ENCODE measurements at regions not wholly inside any gene's neighbourhood (a gene's known extent, or its start where the extent isn't known, plus 50 kb on each side); places are given as distances from the start of the nearest gene placed in this dataset.

DNA sequence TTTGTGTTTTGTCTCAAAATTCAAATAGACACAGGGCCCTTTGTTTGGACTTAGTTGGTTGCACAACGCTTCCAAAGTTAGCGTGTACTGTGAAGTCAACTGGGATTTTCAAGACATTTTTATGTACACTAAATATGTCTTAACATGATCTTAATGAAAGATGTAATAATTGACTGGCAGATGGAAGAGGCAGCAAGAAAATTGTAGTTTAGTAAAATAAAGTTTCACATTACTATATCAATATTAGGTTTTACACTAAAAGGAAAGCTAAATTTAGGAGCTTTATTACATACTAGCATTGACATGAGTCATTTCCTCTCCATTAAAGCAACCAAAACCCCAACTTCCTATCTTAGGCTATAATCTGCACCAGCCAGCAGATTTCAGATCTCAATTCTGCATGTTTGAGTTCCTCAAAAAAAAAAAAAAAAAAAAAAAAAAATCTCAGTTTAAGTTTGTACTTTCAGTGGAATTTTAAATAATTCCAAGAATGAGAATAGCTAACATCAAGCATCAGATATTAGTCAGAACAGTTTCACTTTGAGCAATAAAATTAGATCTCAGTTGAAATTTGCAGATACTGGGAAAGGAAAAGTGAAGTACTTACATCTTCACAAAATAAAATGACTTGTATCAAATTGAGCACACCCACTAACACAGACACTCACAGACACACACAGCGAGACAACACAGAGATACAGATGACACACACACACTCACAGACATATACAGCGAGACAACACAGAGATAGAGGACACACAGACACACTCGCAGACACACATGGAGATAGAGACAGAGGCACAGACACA is 346.6 kb upstream of the KLF6 start:
- peak in 1 of 2 donors; percentile 39 for DNase-seq (ENCODE audit: low spot score in 2 of 2)
- Mint-ChIP-seq H3K9me3 (peaks cover 1% of the 10 kb centered on the region), H3K4me1 (peaks cover 36% of the 10 kb centered on the region), H3K36me3 (no peaks in the 10 kb centered on the region), H3K4me3 (no peak overlapping the region), H3K27ac (no peak overlapping the region), H3K27me3 (no peaks in the 10 kb centered on the region)
- peak; percentile 77 for ATAC-seq (ENCODE audit: low read depth)

DNA sequence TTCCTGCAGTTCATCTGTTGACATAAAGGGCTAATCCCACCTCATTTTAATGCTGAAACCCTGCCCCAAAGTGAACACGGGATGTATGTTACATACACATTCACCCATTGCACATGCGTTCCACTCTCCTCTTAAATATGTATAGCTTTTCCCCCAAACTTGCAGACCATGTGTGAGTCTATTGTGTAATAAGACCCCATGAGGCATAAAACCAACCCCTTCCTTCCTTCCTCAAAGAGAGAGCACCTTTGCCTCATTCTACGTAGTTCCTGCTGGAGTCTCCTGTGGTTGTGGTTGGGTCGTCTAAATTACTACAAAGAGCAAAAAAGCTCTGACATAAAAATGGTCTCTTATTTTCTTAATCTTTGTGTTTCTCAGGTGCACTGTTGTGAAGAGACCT is 345.7 kb upstream of the KLF6 start:
- peak; percentile 51 for ATAC-seq (ENCODE audit: low read depth)

DNA sequence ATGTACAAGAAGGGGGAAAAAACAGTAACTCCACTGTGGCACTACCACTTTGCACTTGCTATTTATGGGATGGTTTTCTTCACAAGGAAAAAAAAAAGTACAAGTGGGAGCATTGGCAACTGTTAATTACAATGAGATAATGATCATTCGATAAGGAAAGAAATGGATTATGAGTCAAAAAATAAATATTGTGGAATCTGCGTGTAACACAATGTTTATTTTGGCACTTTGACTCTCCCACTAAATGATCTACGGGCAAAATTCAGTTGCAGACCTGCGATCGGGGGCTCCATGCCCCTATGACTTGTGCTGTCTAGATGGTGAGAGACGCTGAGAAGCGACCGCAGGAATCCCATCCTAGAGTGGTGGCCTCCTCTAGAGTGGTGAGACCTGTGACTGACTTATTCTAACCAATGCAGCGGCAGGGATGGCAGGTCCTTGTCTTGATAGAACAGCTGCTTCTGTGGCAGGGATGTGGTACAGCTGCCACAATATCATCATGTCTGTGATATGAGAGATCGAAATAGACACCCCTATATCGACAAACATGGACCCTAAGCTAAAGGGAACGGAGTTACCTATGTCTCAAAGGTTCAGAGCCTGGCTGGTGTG is 345.0 kb upstream of the KLF6 start:
- ATAC-seq (ENCODE audit: low read depth) (no peak), DNase-seq (ENCODE audit: low spot score in 2 of 2) (no peak)
- Mint-ChIP-seq H3K4me3 (no peak overlapping the region), H3K36me3 (no peaks in the 10 kb centered on the region), H3K27ac (no peak overlapping the region), H3K9me3 (peaks cover 1% of the 10 kb centered on the region), H3K4me1 (peaks cover 21% of the 10 kb centered on the region), H3K27me3 (no peaks in the 10 kb centered on the region)

More for the DNA sequence above, 345.7 kb upstream of the KLF6 start:
- peaks cover 1% of the 10 kb centered on the region for H3K9me3 Mint-ChIP-seq
- no peak for DNase-seq (ENCODE audit: low spot score in 2 of 2)
- H3K4me3 Mint-ChIP-seq: no peak overlapping the region
- H3K27me3 Mint-ChIP-seq: no peaks in the 10 kb centered on the region
- H3K4me1 Mint-ChIP-seq: peaks cover 28% of the 10 kb centered on the region
- no peaks in the 10 kb centered on the region for H3K36me3 Mint-ChIP-seq
- H3K27ac Mint-ChIP-seq: no peak overlapping the region

GRCh38 chr10:4127518-4128315 is 342.7 kb upstream of the KLF6 start:
- DNase-seq (ENCODE audit: low spot score in 2 of 2) (peak; percentile 30 to 57), ATAC-seq (ENCODE audit: low read depth) (peak; percentile 86)
- H3K4me1 Mint-ChIP-seq: peaks cover 18% of the 10 kb centered on the region
- H3K4me3 Mint-ChIP-seq: no peak overlapping the region
- H3K27me3 Mint-ChIP-seq: no peaks in the 10 kb centered on the region
- no peak overlapping the region for H3K27ac Mint-ChIP-seq
- H3K36me3 Mint-ChIP-seq: no peaks in the 10 kb centered on the region
- H3K9me3 Mint-ChIP-seq: peaks cover 1% of the 10 kb centered on the region

DNA sequence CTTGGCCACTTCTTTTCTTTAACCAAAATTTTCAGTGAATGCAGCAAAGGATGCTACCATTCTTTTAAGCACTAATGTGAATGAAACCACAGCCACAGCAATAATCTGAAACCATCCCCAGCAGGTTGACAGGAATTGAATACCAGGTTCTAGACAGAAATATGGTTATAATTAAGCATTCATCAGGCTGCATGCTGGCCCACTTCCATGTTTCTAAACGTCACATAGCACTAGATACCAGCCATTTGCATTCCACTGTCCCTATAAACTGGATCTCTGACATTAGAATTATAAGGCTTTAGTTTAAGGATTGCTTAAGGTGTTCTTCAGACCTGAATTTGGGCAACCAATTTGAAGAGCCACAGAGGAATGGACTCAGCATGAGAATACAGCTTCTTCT is 340.8 kb upstream of the KLF6 start:
- ATAC-seq (ENCODE audit: low read depth) (no peak), DNase-seq (ENCODE audit: low spot score in 2 of 2) (no peak)
- Mint-ChIP-seq H3K4me3 (no peak overlapping the region), H3K4me1 (peaks cover 22% of the 10 kb centered on the region), H3K9me3 (peaks cover 1% of the 10 kb centered on the region), H3K36me3 (no peaks in the 10 kb centered on the region), H3K27me3 (no peaks in the 10 kb centered on the region), H3K27ac (no peak overlapping the region)

DNA sequence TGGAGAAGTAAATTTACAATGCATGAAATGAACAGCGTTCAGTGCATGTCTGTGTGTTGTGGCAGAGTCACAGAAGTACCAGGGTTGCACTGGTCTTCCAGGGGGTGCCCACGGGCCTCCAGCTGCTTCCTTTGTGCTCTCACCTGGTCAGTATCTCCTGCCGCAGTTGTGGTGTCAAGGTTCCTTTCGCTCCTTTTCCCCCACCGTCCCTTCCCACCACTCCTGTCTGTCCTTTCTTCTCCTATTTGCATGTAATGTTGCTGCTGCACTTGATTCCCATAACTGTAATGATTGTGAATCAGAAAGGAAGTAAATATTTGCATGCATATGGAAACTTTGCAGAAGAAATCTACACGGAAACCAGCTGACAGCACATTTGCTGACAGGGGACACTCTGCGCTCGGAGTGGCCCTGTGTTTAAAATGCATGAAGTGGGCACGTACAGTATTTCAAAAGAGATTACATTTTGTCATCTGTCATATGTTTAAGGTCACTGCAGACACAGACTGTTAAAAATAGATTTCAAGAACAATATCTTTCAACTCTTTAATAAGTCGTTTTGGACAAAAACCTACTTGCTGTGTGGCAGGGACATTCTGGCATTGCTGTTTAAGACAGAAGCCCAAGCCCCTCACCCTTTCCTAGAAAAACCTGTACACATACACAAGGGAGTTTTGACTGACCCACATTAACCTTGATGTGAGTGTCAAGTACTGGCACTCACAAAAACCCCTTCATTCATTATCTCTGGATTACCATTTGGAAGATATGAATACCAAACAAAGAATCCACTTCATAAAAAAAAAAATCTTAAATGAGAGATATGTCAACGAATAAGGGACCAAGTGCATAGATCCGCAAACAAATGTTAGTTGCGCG is 336.7 kb upstream of the KLF6 start:
- H3K4me3 Mint-ChIP-seq: peak overlapping the region; percentile 84
- no peaks in the 10 kb centered on the region for H3K27me3 Mint-ChIP-seq
- peak overlapping the region; percentile 65 for H3K27ac Mint-ChIP-seq
- DNase-seq (ENCODE audit: low spot score in 2 of 2) (no peak), ATAC-seq (ENCODE audit: low read depth) (peak; percentile 61)
- peaks cover 15% of the 10 kb centered on the region for H3K4me1 Mint-ChIP-seq
- peaks cover 5% of the 10 kb centered on the region for H3K9me3 Mint-ChIP-seq
- peaks cover 3% of the 10 kb centered on the region for H3K36me3 Mint-ChIP-seq

DNA sequence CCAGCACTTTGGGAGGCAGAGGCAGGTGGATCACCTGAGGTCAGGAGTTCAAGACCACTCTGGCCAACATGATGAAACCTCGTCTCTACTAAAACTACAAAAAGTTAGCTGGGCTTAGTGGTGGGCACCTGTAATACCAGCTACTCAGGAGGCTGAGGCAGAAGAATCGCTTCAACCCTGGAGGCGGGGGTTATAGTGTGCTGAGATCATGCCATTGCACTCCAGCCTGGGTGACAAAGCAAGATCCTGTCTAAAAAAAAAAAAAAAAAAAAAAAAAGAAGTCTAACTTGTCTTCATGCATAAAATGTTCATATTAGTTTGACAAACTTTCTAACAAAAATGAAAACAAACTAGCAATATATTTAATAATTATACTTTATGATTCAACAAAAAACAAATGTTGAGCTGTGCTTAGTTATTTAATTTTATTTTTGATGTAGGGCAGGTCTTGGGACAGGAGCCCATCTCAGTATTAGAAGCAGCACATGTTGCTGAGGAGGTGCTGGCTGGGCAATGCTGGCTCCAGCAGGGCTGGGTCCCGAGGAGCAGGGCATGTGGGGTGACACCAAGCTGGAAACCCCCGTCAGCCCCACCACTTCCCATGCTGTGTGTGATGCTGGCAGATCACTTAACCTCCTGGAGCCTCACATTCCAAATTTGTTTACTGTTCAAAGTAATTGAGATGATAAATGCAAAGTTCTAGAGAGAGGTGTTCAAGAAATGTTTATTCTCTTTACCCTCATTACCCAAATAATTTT is 335.3 kb upstream of the KLF6 start:
- Mint-ChIP-seq H3K4me3 (peak overlapping the region; percentile 5), H3K27me3 (no peaks in the 10 kb centered on the region), H3K27ac (no peak overlapping the region), H3K4me1 (peaks cover 15% of the 10 kb centered on the region), H3K36me3 (peaks cover 3% of the 10 kb centered on the region), H3K9me3 (peaks cover 5% of the 10 kb centered on the region)
- DNase-seq (ENCODE audit: low spot score in 2 of 2) (peak in 1 of 2 donors; percentile 32), ATAC-seq (ENCODE audit: low read depth) (peak; percentile 88)

DNA sequence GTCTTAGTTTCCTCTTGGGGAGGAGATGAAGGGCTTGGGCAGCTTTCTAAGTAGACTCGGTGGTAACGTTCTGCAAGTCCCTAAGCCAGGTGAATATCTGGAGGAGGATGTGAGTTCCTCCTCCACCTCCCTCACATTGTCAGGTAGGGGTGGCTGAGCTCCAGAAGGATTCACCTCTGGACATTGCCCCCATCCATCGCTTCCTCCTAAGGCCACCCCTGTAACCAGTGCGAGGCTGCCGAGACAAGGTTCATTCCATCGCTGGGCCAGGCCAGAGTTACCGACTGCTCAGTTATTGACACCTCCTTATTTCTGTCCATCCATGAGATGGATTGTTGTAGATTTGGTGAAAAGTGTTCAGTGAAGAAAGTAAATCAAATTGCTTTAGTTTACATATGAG is 334.1 kb upstream of the KLF6 start:
- no peak for DNase-seq (ENCODE audit: low spot score in 2 of 2)
- no peak for ATAC-seq (ENCODE audit: low read depth)
- peaks cover 7% of the 10 kb centered on the region for H3K9me3 Mint-ChIP-seq
- no peak overlapping the region for H3K27ac Mint-ChIP-seq
- no peaks in the 10 kb centered on the region for H3K27me3 Mint-ChIP-seq
- H3K36me3 Mint-ChIP-seq: peaks cover 3% of the 10 kb centered on the region
- H3K4me1 Mint-ChIP-seq: peaks cover 15% of the 10 kb centered on the region
- H3K4me3 Mint-ChIP-seq: no peak overlapping the region

- DNase-seq (ENCODE audit: low spot score in 2 of 2) (no peak), ATAC-seq (ENCODE audit: low read depth) (no peak)
- Mint-ChIP-seq H3K9me3 (peaks cover 7% of the 10 kb centered on the region), H3K4me1 (peaks cover 12% of the 10 kb centered on the region), H3K36me3 (peaks cover 3% of the 10 kb centered on the region), H3K27ac (peak overlapping the region; percentile 67), H3K4me3 (no peak overlapping the region), H3K27me3 (no peaks in the 10 kb centered on the region)
Measured at GRCh38 chr10:4117604-4118003, 332.6 kb upstream of the KLF6 start.

GRCh38 chr10:4111643-4112042 is 326.6 kb upstream of the KLF6 start:
- DNase-seq (ENCODE audit: low spot score in 2 of 2): no peak
- H3K9me3 Mint-ChIP-seq: peaks cover 3% of the 10 kb centered on the region
- no peak overlapping the region for H3K27ac Mint-ChIP-seq
- no peaks in the 10 kb centered on the region for H3K27me3 Mint-ChIP-seq
- H3K36me3 Mint-ChIP-seq: no peaks in the 10 kb centered on the region
- H3K4me3 Mint-ChIP-seq: no peak overlapping the region
- no peak for ATAC-seq (ENCODE audit: low read depth)
- H3K4me1 Mint-ChIP-seq: peaks cover 13% of the 10 kb centered on the region

- H3K4me3 Mint-ChIP-seq: no peak overlapping the region
- no peak for ATAC-seq (ENCODE audit: low read depth)
- no peaks in the 10 kb centered on the region for H3K9me3 Mint-ChIP-seq
- no peak overlapping the region for H3K27ac Mint-ChIP-seq
- no peaks in the 10 kb centered on the region for H3K27me3 Mint-ChIP-seq
- H3K36me3 Mint-ChIP-seq: no peaks in the 10 kb centered on the region
- H3K4me1 Mint-ChIP-seq: peaks cover 13% of the 10 kb centered on the region
- DNase-seq (ENCODE audit: low spot score in 2 of 2): no peak
Measured at GRCh38 chr10:4109469-4109868, 324.5 kb upstream of the KLF6 start.

DNA sequence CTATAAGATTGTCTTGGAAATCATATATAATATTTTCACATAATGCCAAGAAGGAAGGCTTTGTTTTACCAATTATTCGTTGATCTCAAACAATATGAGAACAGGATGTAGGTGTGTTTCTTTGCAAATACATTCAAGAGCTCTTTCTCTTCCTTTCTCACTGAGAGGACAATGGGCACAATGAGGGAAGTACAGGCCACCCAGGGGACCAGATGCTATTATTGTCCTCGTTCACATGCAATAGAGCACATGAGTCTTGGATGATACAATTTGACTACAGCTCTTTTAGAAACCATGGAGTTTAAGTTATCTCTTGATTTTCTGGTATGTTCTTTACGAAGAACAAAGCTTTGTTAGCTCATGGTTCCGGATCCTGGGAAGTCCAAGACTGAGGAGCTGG is 323.7 kb upstream of the KLF6 start:
- no peaks in the 10 kb centered on the region for H3K27me3 Mint-ChIP-seq
- H3K4me1 Mint-ChIP-seq: peaks cover 13% of the 10 kb centered on the region
- no peaks in the 10 kb centered on the region for H3K9me3 Mint-ChIP-seq
- no peak overlapping the region for H3K4me3 Mint-ChIP-seq
- peak overlapping the region; percentile 62 for H3K27ac Mint-ChIP-seq
- no peak for DNase-seq (ENCODE audit: low spot score in 2 of 2)
- peak; percentile 82 for ATAC-seq (ENCODE audit: low read depth)
- H3K36me3 Mint-ChIP-seq: no peaks in the 10 kb centered on the region

DNA sequence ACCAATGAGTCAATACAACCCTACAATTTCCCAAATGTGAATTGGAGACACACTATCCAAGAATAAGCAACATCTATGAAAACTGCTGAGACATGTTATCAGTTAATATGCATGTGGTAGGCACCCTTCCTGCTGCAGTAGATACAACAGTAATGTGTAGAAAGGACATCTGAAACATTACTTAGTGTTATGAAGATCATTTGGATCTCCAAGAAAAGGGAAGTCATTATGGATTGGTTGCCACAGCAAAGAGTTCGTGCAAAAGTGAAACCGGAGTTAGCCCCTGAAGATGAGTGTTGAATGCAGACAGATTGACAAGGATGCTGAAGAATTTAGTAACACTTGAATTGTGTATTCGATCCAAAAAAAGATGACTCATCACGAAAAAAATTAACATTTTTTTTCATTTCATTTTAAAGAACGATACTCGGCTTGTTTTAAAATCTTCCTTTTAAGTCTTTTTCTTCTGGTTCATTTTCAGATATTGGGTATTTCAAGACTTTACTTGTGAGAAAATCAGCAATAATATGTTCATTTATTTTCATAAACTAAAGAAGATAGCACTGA is 322.4 kb upstream of the KLF6 start:
- ATAC-seq (ENCODE audit: low read depth) (no peak), DNase-seq (ENCODE audit: low spot score in 2 of 2) (no peak)
- no peak overlapping the region for H3K27ac Mint-ChIP-seq
- no peak overlapping the region for H3K4me3 Mint-ChIP-seq
- no peaks in the 10 kb centered on the region for H3K36me3 Mint-ChIP-seq
- H3K9me3 Mint-ChIP-seq: no peaks in the 10 kb centered on the region
- no peaks in the 10 kb centered on the region for H3K27me3 Mint-ChIP-seq
- peaks cover 14% of the 10 kb centered on the region for H3K4me1 Mint-ChIP-seq

All from memory B cell (primary cell).